Spinal cord (tissue), 9 donors: ENCODE measurements at regions not wholly inside any gene's neighbourhood (a gene's known extent, or its start where the extent isn't known, plus 50 kb on each side); places are given as distances from the start of the nearest gene placed in this dataset.

Experiments used
- DNase-seq, 6 donors: peaks; one replicate each; pipeline versions ENCODE4 v3.0.0 to v3.0.0-alpha.2; 2013 to 2015; ENCODE audit warnings: low spot score in 6 of 6, low read depth in 4 of 6
- H3K27ac ChIP-seq: one replicate; pipeline ENCODE4 v1.5.1; 2013; ENCODE audit warnings: low read depth, low read length, control low read depth
- H3K27me3 ChIP-seq: one replicate; pipeline ENCODE4 v1.6.1; 2013; ENCODE audit warnings: low read length; ENCODE audit not compliant: control insufficient read depth, insufficient read depth
- H3K36me3 ChIP-seq: one replicate; pipeline ENCODE4 v1.6.1; 2013; ENCODE audit warnings: low read length; ENCODE audit not compliant: control insufficient read depth, insufficient read depth
- H3K4me1 ChIP-seq: one replicate; pipeline ENCODE4 v1.6.1; 2013; ENCODE audit warnings: low read length; ENCODE audit not compliant: control insufficient read depth, insufficient read depth
- H3K4me3 ChIP-seq: one replicate; pipeline ENCODE4 v1.5.1; 2013; ENCODE audit warnings: low read depth, low read length, control low read depth
- H3K9me3 ChIP-seq: one replicate; pipeline ENCODE4 v1.6.1; 2013; ENCODE audit warnings: low read length; ENCODE audit not compliant: control insufficient read depth, insufficient read depth
- WGBS: methylation state at CpG from one replicate; pipeline ENCODE4 v1.1.5; 2013; ENCODE audit warnings: missing lambda C conversion rate; ENCODE audit not compliant: insufficient coverage; 5-methylcytosine and 5-hydroxymethylcytosine counted together
- donor health status: healthy.

DNA sequence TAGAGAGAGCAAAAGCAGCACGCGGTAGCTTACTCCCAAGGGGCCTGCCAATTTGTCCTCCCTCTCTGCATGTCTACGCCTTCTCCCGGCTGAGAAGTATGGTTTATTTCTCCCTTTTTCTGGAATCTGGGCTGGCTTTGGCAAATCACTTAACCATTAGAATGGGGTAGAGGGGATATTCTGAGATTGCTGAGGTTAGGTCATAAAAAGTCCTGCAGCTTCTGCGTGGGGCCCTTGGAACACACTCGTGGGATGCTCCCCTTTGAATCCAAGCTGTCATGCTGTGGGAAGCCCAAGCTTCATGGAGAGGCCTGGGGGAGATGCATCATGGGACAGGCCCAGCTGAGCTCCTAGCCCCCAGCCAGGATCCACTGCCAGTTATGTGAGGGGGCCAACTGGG lies 403.6 kb upstream of the MAF start:
- no peaks in the 10 kb centered on the region for H3K4me1 ChIP-seq
- no peaks in the 10 kb centered on the region for H3K27me3 ChIP-seq
- no peaks in the 10 kb centered on the region for H3K9me3 ChIP-seq
- H3K27ac ChIP-seq: no peak overlapping the region
- no peak overlapping the region for H3K4me3 ChIP-seq
- 98% methylated on average over 4 of the region's 6 CpGs for WGBS
- no peaks in the 10 kb centered on the region for H3K36me3 ChIP-seq
- DNase-seq: no peak

DNA sequence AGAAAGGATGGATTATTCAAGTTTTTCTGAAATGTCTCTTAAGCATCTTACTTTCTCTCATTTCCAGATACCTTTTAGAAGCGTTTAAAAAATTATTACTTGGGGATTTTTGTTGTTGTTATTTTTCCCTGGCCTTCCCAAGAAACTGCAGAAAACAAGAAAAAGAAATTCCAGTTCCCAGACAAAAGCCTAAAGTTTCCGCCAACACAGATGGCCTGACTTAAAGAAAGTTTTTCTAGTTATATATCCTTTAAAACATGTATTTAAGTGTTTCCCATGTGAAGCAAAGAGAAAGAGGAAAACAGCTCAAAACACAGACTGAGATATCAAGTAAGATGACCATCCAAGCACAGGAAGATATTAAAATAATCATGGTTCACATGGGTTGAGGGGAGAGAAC lies 401.7 kb upstream of the MAF start:
- Histone ChIP-seq H3K27ac (no peak overlapping the region), H3K4me3 (no peak overlapping the region), H3K36me3 (no peaks in the 10 kb centered on the region), H3K4me1 (no peaks in the 10 kb centered on the region), H3K9me3 (no peaks in the 10 kb centered on the region), H3K27me3 (no peaks in the 10 kb centered on the region)
- WGBS: no CpG with 5 or more reads among the region's 2 CpGs
- DNase-seq: no peak

DNA sequence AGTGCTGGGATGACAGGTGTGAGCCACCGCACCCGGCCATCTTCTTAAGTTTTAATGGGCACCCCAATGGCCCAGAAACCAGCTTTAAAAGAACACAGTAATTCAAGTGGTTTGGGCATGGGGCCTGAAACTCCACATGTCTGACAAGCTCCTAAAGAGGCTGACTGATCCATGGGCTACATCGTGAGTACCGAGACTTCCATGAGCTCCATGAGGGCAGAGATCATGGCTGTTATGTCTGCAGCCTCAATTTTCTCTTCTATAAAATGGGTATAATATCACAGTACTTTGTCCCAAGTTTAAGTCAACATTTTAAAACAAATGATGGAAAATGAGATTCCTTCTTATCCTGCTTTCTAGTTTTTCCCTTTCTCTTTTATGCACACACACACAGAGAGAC lies 397.6 kb upstream of the MAF start:
- Histone ChIP-seq H3K4me3 (no peak overlapping the region), H3K4me1 (no peaks in the 10 kb centered on the region), H3K36me3 (no peaks in the 10 kb centered on the region), H3K9me3 (no peaks in the 10 kb centered on the region), H3K27me3 (no peaks in the 10 kb centered on the region), H3K27ac (no peak overlapping the region)
- WGBS: 100% methylated on average over 2 of the region's 4 CpGs
- no peak for DNase-seq

DNA sequence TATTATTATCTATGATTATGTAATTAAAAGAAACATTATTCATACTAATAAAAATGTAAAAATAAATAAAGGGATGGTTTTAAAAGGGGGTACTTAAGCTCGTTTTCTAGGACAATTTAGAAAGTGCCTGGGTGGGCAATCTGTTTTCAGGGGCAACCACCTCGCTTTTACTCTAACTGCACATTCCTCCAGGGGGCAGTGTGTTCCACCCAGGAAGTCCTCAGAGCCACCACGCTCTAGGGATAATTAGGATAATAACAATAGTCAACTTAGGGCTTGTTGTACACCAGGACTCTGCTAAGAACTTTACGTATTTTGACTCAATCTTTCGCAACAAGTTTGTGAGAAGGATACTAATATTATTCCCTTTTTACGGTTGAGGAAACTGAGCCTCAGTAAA lies 396.7 kb upstream of the MAF start:
- H3K36me3 ChIP-seq: no peaks in the 10 kb centered on the region
- H3K4me3 ChIP-seq: no peak overlapping the region
- DNase-seq: no peak
- no peaks in the 10 kb centered on the region for H3K9me3 ChIP-seq
- H3K4me1 ChIP-seq: no peaks in the 10 kb centered on the region
- no peak overlapping the region for H3K27ac ChIP-seq
- H3K27me3 ChIP-seq: no peaks in the 10 kb centered on the region
- WGBS: 100% methylated on average over 1 of the region's 6 CpGs

DNA sequence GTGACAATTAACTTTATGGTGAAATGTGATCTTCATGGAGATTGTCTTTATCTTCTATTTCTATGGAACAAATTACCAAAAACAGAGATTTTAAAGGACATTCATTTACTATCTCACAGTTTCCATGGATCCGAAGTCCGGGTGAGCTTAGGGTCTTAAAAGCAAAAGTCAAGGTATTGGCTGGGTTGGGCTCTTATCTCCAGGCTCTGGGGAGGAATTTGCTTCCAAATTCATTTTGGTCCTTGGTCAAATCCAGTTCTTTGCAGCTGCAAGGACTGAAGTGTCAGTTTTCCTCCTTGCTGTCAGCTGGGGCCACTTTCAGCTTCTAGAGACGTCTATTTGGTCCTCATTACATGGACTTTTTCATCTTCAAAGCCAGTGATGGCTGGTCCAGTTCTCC lies 395.8 kb upstream of the MAF start:
- H3K36me3 ChIP-seq: no peaks in the 10 kb centered on the region
- H3K27me3 ChIP-seq: no peaks in the 10 kb centered on the region
- no peaks in the 10 kb centered on the region for H3K9me3 ChIP-seq
- no peaks in the 10 kb centered on the region for H3K4me1 ChIP-seq
- 73% methylated on average over 1 of the region's 3 CpGs for WGBS
- no peak for DNase-seq
- H3K4me3 ChIP-seq: no peak overlapping the region
- no peak overlapping the region for H3K27ac ChIP-seq

DNA sequence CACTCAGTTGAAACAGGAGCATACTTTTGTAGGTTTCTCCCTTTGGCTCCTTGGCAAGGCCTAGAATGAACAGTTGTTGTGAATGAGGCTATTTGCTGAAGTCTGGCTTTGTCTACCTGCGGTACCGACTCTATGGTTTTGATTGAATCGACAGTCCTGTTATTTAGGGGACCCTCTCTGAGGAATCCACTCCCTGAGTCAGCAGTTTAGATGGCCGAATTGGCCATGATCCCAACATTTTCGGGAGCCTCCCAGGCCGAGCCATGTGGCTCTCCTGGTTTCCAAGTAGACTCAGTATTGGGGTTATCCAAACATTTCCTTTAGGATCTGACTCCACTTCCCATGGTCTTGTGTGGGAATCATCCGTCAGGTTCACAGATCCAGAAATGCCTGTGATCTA lies 394.8 kb upstream of the MAF start:
- H3K27ac ChIP-seq: no peak overlapping the region
- H3K36me3 ChIP-seq: no peaks in the 10 kb centered on the region
- no peaks in the 10 kb centered on the region for H3K27me3 ChIP-seq
- 89% methylated on average over 3 of the region's 7 CpGs for WGBS
- no peak for DNase-seq
- no peaks in the 10 kb centered on the region for H3K4me1 ChIP-seq
- H3K4me3 ChIP-seq: no peak overlapping the region
- no peaks in the 10 kb centered on the region for H3K9me3 ChIP-seq

DNA sequence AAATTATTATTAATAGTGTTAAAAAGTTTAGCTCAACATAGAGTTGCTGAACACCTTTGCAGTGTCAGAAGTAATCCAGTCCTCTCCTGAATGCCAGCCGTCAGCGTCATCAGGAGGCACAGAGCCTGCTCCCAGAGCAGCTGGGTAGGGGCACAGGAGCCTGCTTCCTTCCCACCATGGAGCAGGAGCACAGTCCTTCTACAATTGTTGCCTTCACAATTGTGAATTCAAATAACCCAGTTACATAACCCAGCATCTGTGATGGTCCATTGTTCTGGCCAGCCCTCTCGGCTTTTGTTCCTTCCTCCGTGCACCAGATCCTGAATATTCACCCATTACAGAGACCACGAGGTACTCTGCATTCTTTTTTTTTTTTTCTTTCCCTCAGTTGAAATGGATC lies 393.9 kb upstream of the MAF start:
- H3K27ac ChIP-seq: no peak overlapping the region
- 44% methylated on average over 4 of the region's 5 CpGs for WGBS
- no peak overlapping the region for H3K4me3 ChIP-seq
- H3K4me1 ChIP-seq: no peaks in the 10 kb centered on the region
- H3K9me3 ChIP-seq: no peaks in the 10 kb centered on the region
- no peaks in the 10 kb centered on the region for H3K36me3 ChIP-seq
- DNase-seq: no peak
- H3K27me3 ChIP-seq: no peaks in the 10 kb centered on the region

DNA sequence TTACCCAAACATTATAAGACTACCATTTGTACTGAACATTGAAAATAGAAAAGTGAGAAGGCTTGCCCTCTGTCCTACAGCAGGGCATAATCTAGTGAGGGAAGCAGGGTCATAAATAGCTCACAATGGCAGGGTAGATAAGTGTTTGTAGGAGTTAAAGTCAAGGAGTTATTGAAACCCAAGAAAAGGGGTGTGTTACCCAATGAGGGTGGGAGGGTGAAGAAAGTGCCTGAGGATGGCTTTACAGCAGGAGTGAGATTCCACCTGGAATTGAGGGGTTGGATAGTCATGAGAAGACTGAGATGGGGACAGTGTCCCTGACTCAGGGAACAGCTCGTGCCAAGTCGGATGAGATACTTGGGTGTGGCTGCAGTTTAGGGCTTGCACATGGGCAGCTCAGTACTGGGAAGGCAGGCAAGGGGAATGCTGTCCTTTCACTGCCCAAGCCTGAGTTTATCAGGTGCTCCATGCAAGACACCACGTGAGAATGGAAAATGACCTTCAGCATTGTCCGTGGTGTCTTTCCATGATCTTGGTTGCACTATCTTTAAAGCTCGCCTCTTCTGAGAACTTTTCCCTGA lies 393.2 kb upstream of the MAF start:
- Histone ChIP-seq H3K27ac (no peak overlapping the region), H3K27me3 (no peaks in the 10 kb centered on the region), H3K4me3 (no peak overlapping the region), H3K9me3 (no peaks in the 10 kb centered on the region), H3K36me3 (no peaks in the 10 kb centered on the region), H3K4me1 (no peaks in the 10 kb centered on the region)
- 96% methylated on average over 5 of the region's 5 CpGs for whole genome bisulfite sequencing
- DNase-seq: no peak

DNA sequence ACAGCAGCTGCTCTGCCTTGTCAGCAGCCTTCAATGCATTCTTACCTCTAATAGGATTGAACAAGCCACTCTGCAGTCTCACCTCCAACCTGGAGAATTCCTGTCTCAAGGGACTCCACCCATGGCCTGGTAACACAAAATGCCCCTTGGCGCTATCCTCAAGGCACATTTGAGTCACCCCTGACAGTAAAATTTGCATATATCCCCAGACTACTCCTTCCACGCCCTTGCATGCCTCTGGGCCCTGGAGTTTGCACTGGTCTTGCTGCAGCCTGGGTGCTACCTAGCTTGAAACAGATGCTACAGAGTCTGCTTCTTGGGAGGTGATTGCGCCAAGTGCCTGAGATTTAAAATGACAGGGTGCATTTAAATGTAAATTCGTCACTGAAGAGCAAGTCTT lies 391.4 kb upstream of the MAF start:
- Histone ChIP-seq H3K36me3 (no peaks in the 10 kb centered on the region), H3K4me3 (no peak overlapping the region), H3K27ac (no peak overlapping the region), H3K9me3 (no peaks in the 10 kb centered on the region), H3K4me1 (no peaks in the 10 kb centered on the region), H3K27me3 (no peaks in the 10 kb centered on the region)
- DNase-seq: no peak
- 85% methylated on average over 2 of the region's 4 CpGs for WGBS

DNA sequence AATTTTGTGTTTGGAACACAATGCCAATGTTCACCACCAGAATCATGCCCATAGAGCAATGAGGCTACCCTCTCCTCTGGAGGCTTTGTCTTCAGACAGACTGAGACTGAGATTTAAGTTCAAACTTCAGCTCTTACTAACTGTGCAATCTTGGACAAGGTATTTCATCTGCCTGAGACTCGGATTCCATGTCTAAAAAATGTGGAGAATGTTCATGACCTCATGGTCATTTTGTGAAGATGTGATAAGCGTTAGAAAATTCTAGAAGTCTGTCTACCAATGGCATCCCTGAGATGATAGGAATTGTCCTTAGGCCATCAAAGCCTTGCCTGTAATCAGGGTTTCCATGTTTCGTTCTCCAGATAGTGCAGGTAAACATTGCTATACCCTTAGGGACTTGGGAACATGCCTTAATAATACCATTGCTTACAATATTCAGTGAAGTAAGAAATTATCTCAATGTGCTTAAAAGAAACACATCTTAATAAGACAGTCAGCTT lies 388.2 kb upstream of the MAF start:
- no peaks in the 10 kb centered on the region for H3K4me1 ChIP-seq
- H3K36me3 ChIP-seq: no peaks in the 10 kb centered on the region
- no peaks in the 10 kb centered on the region for H3K9me3 ChIP-seq
- WGBS: 100% methylated on average over 1 of the region's 3 CpGs
- no peak overlapping the region for H3K4me3 ChIP-seq
- no peak overlapping the region for H3K27ac ChIP-seq
- H3K27me3 ChIP-seq: no peaks in the 10 kb centered on the region
- no peak for DNase-seq
